ENCODE measurements at regions not wholly inside any gene's neighbourhood (a gene's known extent, or its start where the extent isn't known, plus 50 kb on each side); places are given as distances from the start of the nearest gene placed in this dataset.
A peak's percentile ranks its signal among the peaks of the same experiment; 100 is the strongest.
"Not testable (repeated sequence)": the region's sequence is repeated elsewhere in the genome, so short reads cannot be mapped to it uniquely, and the experiment has no call there.

- no peak for DNase-seq (ENCODE audit: low read depth)
These were observed 440.8 kb downstream of the RAP2B start for GRCh38 chr3:153602801-153603200.

- no peak for DNase-seq (ENCODE audit: low read depth)
These were observed 452.1 kb downstream of the RAP2B start for GRCh38 chr3:153614140-153614539.

GRCh38 chr3:153614563-153614962 is 452.5 kb downstream of the RAP2B start:
- DNase-seq (ENCODE audit: low read depth), result peak; percentile 79

GRCh38 chr3:153615863-153616262 is 453.8 kb downstream of the RAP2B start:
- no peak for DNase-seq (ENCODE audit: low read depth)

- DNase-seq (ENCODE audit: low read depth), result no peak
These were observed 455.4 kb downstream of the RAP2B start for GRCh38 chr3:153617463-153617862.

- no peak for DNase-seq (ENCODE audit: low read depth)
These were observed 456.1 kb downstream of the RAP2B start for GRCh38 chr3:153618176-153618575.

- DNase-seq (ENCODE audit: low read depth), result no peak
These were observed 457.2 kb downstream of the RAP2B start for GRCh38 chr3:153619268-153619667.

- DNase-seq (ENCODE audit: low read depth), result no peak
These were observed 459.9 kb downstream of the RAP2B start for GRCh38 chr3:153621953-153622352.

- no peak for DNase-seq (ENCODE audit: low read depth)
These were observed 461.8 kb downstream of the RAP2B start for GRCh38 chr3:153623834-153624233.

GRCh38 chr3:153624310-153625030 is 462.4 kb downstream of the RAP2B start:
- DNase-seq (ENCODE audit: low read depth), result no peak

GRCh38 chr3:153625506-153625905 is 463.5 kb downstream of the RAP2B start:
- no peak for DNase-seq (ENCODE audit: low read depth)

- DNase-seq (ENCODE audit: low read depth), result no peak
These were observed 464.1 kb downstream of the RAP2B start for GRCh38 chr3:153626158-153626557.

- no peak for DNase-seq (ENCODE audit: low read depth)
These were observed 466.6 kb downstream of the RAP2B start for GRCh38 chr3:153628591-153628990.

GRCh38 chr3:153629148-153629547 is 467.1 kb downstream of the RAP2B start:
- DNase-seq (ENCODE audit: low read depth), result no peak

GRCh38 chr3:153631102-153631501 is 469.1 kb downstream of the RAP2B start:
- no peak for DNase-seq (ENCODE audit: low read depth)

- no peak for DNase-seq (ENCODE audit: low read depth)
These were observed 469.6 kb downstream of the RAP2B start for GRCh38 chr3:153631664-153632063.

GRCh38 chr3:153633407-153633806 is 471.4 kb downstream of the RAP2B start:
- DNase-seq (ENCODE audit: low read depth), result no peak

- no peak for DNase-seq (ENCODE audit: low read depth)
These were observed 472.7 kb downstream of the RAP2B start for GRCh38 chr3:153634683-153635082.

- DNase-seq (ENCODE audit: low read depth), result no peak
These were observed 477.6 kb downstream of the RAP2B start for GRCh38 chr3:153639631-153640030.

- DNase-seq (ENCODE audit: low read depth), result no peak
These were observed 479.0 kb downstream of the RAP2B start for GRCh38 chr3:153640689-153641665.

GRCh38 chr3:153642576-153642975 is 478.6 kb upstream of the ARHGEF26 start:
- not testable (repeated sequence) for DNase-seq (ENCODE audit: low read depth)

GRCh38 chr3:153643471-153643870 is 477.7 kb upstream of the ARHGEF26 start:
- not testable (repeated sequence) for DNase-seq (ENCODE audit: low read depth)
